ENCODE measurements at regions not wholly inside any gene's neighbourhood (a gene's known extent, or its start where the extent isn't known, plus 50 kb on each side); places are given as distances from the start of the nearest gene placed in this dataset.
"Not testable (repeated sequence)": the region's sequence is repeated elsewhere in the genome, so short reads cannot be mapped to it uniquely, and the experiment has no call there.

DNA sequence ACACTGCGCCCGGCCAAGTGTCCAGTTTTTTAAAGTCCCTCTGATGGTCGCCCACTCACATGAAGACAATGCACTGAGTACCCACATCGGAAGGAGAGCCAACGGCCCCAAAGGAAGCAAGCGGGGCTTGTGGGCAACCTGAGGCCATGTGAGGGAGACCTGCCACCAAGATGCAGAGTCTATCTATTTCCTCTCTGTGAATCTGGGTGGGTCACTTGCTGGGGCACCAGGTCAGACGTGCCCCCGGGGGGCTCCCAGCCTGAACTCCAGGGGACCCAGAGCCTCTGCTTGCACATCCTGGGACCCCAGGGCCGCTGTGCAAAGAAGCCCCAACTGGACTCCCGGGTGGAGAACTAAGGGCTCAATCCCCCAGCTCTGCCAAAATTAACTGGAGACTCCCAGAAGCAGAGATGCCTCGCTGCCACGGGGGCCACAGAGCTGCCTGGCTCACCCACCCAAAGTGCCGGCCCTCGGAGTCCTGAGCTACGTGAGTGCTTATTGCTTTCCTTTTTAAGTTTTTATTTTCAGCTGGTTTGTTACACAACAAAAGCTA lies 106.4 kb downstream of the BRD1 start:
- DNase-seq = no peak

DNA sequence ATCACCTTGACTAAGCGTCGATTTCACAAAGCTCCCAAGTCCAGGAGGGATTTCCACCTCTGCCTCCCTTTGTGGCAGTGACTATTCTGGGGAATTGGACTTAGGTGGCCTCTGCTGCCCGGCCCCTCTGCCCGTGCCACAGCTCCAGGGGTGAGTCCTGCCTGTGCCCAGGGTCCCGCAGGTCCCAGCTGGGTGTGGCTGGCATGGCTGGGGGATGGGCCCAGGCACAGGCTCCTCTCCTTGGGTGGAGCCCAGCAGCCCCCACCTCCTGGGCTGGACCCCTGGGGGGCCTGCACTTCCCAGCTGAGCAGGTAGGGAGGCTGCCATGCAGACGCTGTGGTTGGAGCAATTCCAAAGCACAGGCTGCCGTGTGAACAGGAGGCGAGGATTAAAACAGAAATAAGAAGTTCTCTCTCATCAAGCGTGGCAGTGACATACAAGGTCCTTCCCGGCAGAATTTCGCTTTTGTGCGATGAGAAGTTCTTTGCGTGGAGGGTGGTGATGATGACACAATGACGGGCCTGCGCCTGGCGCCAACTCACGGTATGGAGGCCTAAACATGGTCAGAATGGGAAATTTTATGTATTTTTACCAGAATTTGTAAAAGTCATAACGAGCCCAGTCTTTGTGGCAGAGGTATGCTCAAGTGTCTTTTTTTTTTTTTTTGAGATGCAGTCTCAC lies 107.3 kb downstream of the BRD1 start:
- DNase-seq = no peak

GRCh38 chr22:49719046-49719445 lies 108.6 kb downstream of the BRD1 start:
- no peak for DNase-seq

- DNase-seq = no peak
Measured at GRCh38 chr22:49718396-49718795, 109.3 kb downstream of the BRD1 start.

DNA sequence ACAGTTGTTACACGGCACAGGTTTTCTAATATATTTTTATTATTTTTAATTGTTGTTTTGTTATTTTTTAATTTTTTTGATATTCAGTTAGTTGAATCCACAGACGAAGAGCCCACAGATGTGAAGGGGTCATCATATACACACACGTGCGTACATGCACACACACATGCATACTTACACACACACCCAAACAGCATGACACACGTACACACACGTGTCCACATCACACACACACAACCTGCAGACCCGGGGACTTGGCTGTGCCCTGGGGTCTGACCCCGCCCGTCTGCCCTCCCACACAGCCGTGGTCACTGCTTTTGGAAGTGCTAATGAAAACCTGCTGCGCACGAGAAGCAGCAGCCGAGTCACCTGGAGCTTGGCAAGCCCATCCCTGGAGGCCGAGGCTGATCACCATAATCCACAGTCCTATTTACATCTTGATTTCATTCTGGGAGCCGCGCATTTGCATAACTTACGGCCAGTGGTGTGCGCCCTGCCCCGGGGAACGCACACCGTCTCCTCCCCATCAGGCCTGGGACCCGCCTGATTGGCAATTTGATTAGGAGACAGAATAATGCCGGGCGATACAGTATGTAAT lies 110.3 kb downstream of the BRD1 start:
- no peak for DNase-seq

GRCh38 chr22:49716441-49716840 lies 111.2 kb downstream of the BRD1 start:
- no peak for DNase-seq

GRCh38 chr22:49715450-49715849 lies 112.2 kb downstream of the BRD1 start:
- DNase-seq = no peak

- DNase-seq = no peak
Measured at GRCh38 chr22:49713003-49713402, 114.7 kb downstream of the BRD1 start.

DNA sequence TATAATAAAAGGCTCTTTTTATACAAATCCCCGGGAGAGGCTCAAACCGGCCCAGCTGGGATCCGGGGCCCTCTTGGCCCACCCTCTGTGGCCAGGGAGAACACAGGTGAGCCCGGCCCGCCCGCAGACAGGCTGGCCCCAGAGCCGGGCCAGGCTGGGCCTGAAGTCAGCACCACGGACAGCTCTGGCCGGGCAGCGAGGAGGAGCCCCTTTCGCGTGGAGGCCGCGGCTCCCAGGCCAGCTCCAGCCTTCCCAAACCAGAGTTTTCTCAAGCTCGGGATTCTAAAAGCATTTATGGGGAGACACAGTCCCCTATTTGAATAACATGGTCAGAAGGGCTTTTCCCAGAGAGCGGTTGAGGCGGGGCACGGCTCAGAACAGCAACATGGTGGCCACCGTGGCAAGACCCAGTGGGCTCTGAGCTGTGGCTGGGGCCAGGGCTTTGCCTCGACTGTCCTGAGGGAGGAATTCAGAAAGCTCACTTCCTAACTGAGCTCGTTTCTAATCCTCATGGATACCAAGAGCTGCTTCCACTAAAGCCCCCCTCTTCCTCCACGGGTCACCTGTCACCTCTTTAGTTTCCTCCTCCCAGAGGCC lies 115.4 kb downstream of the BRD1 start:
- no peak for DNase-seq

DNA sequence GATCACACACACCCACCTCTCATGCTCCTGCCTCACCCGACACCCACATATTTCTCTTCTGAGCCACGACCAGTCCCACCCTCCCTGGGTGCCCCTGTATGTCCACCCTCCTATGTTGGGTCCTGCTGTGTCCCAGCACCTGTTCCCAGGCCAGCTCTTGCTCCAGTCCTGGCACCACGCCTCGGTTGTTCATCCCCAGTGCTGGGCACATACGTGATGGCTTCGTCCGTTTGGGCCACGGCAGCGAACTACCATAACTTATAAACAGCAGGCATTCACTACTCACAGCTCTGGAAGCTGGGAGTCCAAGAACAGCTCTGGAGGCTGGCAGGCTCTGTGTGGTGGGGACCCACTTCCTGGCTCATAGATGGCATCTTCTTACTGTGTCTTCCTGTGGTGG lies 116.9 kb downstream of the BRD1 start:
- DNase-seq = no peak

GRCh38 chr22:49709464-49709863 lies 118.2 kb downstream of the BRD1 start:
- DNase-seq = no peak

DNA sequence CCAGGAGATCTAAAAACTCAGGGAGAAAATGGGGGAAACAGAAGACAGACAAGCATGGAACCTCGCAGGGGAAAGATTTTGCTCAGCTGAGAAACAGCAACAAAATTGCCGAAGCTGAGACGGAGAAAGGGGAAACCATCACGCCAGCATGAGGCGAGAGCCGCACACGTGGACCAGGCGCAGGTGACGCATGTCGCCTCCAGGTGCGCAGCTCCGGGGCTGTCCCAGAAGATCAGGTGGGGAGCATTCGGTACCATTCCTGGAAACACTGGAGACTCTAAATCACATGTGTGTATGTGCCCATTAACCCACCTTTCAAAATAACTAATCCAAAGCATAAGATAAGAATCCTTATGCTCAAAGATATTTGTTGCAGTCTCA lies 121.7 kb downstream of the BRD1 start:
- no peak for DNase-seq

- DNase-seq = no peak
Measured at GRCh38 chr22:49705216-49705971, 122.3 kb downstream of the BRD1 start.

DNA sequence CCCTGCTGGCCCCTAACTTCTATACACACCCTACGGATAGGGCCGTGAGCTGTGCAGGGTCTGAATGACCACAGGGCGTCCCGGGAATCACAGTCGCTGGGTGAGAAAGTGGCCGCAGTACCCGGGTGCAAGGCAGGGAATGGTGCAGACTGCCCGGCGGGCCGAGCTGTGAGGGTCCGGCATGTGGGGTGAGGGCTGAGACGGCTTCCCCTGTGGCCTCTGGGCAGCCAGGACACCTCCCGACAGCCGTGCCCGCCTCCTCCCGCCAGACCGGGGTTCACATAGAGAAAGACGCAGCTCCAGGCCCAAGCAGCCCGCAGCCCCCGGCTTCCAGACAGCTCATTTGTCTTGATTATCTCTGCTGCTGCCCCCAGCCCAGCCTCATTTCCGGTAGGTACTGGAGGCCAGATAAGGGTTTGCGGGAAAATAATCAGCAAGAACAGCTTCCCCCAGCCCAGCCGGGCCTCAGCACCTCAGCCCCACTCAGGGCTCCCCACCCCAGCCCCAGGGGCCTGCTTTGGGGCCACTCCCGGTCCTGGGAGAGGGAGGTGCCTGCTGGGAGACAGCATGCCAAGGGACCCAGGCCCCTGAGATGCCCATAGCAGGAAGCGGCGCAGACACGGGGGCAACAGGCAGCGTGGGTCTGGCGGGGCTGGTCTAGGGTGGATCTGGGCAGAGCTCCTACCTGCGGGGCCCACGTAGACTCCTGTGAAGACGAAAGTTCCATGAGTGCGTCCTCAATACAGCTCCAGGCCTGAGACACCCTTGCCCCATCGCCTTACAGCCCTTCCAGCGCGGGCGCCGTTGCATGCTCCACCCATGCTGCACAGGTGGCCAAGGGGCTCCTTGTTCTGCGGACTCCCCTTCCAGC lies 123.1 kb downstream of the BRD1 start:
- no peak for DNase-seq

DNA sequence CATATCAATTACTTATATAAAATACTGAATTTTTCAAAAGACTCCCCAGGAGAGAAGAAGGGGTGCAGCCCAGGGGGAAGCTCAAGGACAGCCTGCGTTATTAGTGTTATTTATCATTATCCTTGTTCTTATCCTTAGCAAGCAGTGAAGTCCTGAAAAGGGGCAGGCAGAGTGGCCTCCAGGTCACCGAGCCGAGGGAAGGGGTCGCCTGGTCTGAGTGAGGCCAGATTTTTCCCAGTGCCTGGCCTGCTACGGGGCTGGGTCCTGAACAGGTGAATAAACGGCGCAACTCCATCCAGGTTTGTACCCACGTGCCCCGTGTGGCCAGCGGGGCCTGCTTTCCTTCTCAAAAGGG lies 123.7 kb downstream of the BRD1 start:
- DNase-seq = no peak

GRCh38 chr22:49703505-49703904 lies 124.2 kb downstream of the BRD1 start:
- DNase-seq = no peak

- no peak for DNase-seq
Measured at GRCh38 chr22:49702068-49702397, 125.6 kb downstream of the BRD1 start.

- no peak for DNase-seq
Measured at GRCh38 chr22:49701380-49702067, 126.1 kb downstream of the BRD1 start.

- DNase-seq = no peak
Measured at GRCh38 chr22:49699928-49700498, 127.7 kb downstream of the BRD1 start.

- DNase-seq = no peak
Measured at GRCh38 chr22:49699476-49699875, 128.2 kb downstream of the BRD1 start.

DNA sequence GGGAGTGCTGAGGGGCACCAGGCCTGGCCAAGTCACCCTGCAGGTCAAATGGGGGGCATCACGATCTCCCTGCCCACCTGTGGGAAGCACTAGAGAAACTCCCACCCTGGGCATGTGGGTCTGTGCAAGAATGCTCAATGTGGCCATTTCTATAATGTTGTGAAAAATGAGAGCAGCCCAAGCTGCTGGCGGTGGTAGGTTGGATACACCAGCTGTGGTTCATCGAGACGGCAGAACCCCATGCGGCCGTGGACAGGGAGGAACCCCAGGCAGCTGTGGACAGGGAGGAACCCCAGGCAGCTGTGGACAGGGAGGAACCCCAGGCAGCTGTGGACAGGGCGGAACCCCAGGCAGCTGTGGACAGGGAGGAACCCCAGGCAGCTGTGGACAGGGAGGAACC lies 129.1 kb downstream of the BRD1 start:
- DNase-seq = not testable (repeated sequence)

- DNase-seq = no peak
Measured at GRCh38 chr22:49697047-49697446, 130.6 kb downstream of the BRD1 start.
